AG04449 (cell line): ENCODE measurements at regions not wholly inside any gene's neighbourhood (a gene's known extent, or its start where the extent isn't known, plus 50 kb on each side); places are given as distances from the start of the nearest gene placed in this dataset.
"Not testable (repeated sequence)": the region's sequence is repeated elsewhere in the genome, so short reads cannot be mapped to it uniquely, and the experiment has no call there.

ENCODE experiments used
- CTCF ChIA-PET: fragments of 350-600 bp; formaldehyde crosslinking; extraction: SDS; loops from one replicate; lab custom pipeline; 2021; ENCODE audit warnings: antibody characterized with exemption; lab: Yijun Ruan, JAX
- POLR2A ChIA-PET: fragments of 400-600, 350-600 bp; formaldehyde crosslinking; extraction: SDS; loops from one replicate; lab custom pipeline; 2020; ENCODE audit warnings: antibody characterized with exemption, inconsistent platforms; lab: Yijun Ruan, JAX
- DNase-seq: peaks from one replicate; pipeline ENCODE4 v3.0.0-alpha.2; 2010; ENCODE audit warnings: low read depth, low spot score
- H3K4me3 ChIP-seq: 2 replicates; pipeline ENCODE4 v1.5.1; 2011; ENCODE audit warnings: low read depth, mild to moderate bottlenecking, control low read depth, low read length
- CTCF ChIP-seq: IDR thresholded peaks from one replicate; pipeline ENCODE4 v1.5.1; 2011; ENCODE audit warnings: mild to moderate bottlenecking, moderate library complexity, low read length, control low read depth, inconsistent platforms; ENCODE audit not compliant: insufficient read depth; ENCODE audit errors: missing control alignments

DNA sequence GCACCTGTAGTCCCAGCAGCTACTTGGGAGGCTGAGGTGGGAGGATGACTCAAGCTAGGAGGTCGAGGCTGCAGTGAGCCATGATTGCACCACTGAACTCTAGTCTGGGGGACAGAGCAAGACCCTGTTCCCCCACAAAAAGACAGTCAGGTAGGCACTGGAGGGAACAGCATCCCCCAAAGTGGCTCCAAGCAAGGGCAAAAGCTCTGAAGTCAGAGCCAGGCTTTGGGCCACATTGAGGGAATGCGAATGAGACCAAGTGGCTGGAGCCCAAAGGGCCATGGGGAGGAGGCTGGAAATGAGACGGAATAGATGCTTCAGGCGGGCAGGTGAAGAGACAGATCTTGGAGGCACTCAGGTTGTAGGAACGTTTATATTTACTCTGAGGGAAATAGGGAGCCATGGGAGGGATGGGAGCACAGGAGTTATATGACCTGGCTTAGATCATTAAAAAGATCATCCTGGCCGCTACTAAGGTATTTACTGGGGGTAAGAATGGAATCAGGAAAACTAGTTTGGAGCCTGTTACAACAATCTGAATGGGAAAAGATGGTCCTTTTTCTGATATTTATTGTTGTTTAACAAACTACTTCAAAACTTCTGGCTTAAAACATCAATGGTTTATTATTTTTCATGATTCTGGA, 229.6 kb upstream of the ZNF217 start:
- ChIA-PET POLR2A (no interaction called here), CTCF (no interaction called here)
- H3K4me3 ChIP-seq = no peak overlapping the region
- no peak for DNase-seq
- no peak for TF ChIP-seq CTCF

- DNase-seq = no peak
- TF ChIP-seq CTCF = no peak
- no peak overlapping the region for H3K4me3 ChIP-seq
- ChIA-PET CTCF (no interaction called here), POLR2A (no interaction called here)
These were observed 228.9 kb upstream of the ZNF217 start for GRCh38 chr20:53822534-53822933.

DNA sequence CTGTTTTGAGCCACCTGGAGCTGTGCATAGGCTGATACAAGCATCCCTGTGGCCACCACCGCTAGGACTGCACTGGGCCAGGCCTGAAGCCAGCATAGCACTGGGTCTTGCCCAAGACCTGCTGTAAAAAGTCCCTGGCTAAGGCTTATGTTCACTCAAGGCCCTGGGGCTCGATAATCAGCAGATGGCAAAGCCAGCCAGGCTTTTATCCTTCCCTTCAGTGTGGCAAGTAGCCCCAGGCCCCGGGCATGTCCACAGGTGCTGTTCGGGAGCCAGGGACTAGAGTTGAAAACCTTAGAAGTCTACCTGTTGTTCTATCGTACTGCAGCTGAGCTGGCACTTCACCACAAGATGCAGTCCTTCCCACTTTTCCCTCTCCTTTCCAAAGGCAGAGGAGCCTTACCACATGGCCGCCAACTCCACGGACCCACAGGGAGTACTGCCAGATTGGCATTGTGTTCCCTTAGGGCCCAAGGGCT, 226.4 kb upstream of the ZNF217 start:
- H3K4me3 ChIP-seq = no peak overlapping the region
- no peak for DNase-seq
- no peak for TF ChIP-seq CTCF
- ChIA-PET POLR2A (no interaction called here), CTCF (no interaction called here)

DNA sequence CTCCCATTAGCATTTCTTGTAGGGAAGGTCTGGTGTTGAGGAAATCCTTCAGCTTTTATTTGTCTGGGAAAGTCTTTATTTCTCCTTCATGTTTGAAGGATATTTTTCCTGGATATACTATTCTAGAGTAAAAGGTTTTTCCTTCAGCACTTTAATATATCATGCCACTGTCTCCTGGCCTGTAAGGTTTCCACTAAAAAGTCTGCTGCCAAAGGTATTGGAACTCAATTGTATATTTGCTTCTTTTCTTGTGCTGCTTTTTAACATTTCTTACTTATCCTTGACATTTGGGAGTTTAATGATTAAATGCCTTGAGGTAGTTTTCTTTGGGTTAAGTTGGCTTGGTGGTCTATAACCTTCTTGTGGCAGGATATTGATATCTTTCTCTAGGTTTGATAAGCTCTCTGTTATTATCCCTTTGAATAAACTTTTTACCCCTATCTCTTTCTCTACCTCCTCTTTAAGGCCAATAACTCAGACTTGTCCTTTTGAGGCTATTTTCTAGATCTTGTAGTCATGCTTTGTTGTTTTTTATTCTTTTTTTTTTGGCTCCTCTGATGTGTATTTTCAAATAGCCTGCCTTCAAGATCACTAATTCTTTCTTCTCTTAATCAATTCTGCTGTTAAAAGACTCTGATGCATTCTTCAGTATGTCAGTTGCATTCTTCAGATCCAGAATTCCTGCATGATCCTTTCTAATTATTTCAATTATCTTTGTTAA, 225.0 kb upstream of the ZNF217 start:
- H3K4me3 ChIP-seq = no peak overlapping the region
- no peak for TF ChIP-seq CTCF
- CTCF ChIA-PET = no interaction called here
- POLR2A ChIA-PET = no interaction called here
- DNase-seq = no peak

- POLR2A ChIA-PET, H3K4me3 ChIP-seq, DNase-seq: not testable (repeated sequence)
- CTCF ChIA-PET = interaction anchor here (0.7 to 1.9 kb wide), 2 partner anchors 11 to 98 kb away, joined by 3 to 5 read pairs; no protein-coding TSS in a partner anchor
These were observed 223.9 kb upstream of the ZNF217 start for GRCh38 chr20:53817513-53817912.

- TF ChIP-seq CTCF = no peak
- DNase-seq = no peak
- ChIA-PET POLR2A (no interaction called here), CTCF (interaction anchor here (1.6 to 1.9 kb wide), 2 partner anchors 99 to 123 kb away, joined by 3 to 5 read pairs; no protein-coding TSS in a partner anchor)
- no peak overlapping the region for H3K4me3 ChIP-seq
These were observed 223.3 kb upstream of the ZNF217 start for GRCh38 chr20:53816872-53817398.
